Coronary artery (tissue), 2 donors: ENCODE measurements at regions not wholly inside any gene's neighbourhood (a gene's known extent, or its start where the extent isn't known, plus 50 kb on each side); places are given as distances from the start of the nearest gene placed in this dataset.

ENCODE experiments used
- DNase-seq: peaks from one replicate; pipeline ENCODE4 v3.0.0-alpha.2; 2017; ENCODE audit warnings: low spot score
- H3K27ac ChIP-seq, 2 donors: fragments of 200-600 bp; sonication (generic); one replicate each; pipeline ENCODE4 v1.5.1; 2016 to 2019
- H3K4me3 ChIP-seq: fragments of 200-600 bp; sonication (generic); 2 replicates; pipeline ENCODE4 v1.5.1; 2016; ENCODE audit warnings: mild to moderate bottlenecking, moderate library complexity
- TF ChIP-seq, protein P1 (sequence below): fragments of 200-600 bp; sonication (generic); IDR thresholded peaks from one replicate; pipeline ENCODE4 v1.5.1; 2019; ENCODE audit warnings: antibody characterized with exemption

DNA sequence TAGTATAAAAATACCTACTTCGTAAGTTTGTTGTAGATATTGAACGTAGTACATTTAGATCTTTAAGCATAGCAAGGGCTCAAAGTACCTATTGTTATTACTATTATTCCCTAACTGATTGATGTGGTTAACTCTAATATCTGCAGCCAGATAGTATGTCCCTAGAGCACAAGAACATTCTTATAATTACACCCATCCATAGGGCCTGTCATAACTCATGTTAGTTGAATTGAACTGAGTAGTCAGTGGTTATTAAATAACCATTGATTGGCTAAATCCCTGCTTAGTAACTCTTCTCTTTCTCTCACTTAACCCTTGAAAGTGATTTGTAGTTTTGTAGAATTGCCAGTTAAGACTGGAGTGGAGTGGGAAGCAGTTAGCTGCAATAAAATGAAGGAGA, 207.5 kb upstream of the HS3ST5 start:
- Histone ChIP-seq H3K27ac (no peak overlapping the region), H3K4me3 (no peak overlapping the region)
- no peak for DNase-seq
- TF ChIP-seq, protein P1, sequence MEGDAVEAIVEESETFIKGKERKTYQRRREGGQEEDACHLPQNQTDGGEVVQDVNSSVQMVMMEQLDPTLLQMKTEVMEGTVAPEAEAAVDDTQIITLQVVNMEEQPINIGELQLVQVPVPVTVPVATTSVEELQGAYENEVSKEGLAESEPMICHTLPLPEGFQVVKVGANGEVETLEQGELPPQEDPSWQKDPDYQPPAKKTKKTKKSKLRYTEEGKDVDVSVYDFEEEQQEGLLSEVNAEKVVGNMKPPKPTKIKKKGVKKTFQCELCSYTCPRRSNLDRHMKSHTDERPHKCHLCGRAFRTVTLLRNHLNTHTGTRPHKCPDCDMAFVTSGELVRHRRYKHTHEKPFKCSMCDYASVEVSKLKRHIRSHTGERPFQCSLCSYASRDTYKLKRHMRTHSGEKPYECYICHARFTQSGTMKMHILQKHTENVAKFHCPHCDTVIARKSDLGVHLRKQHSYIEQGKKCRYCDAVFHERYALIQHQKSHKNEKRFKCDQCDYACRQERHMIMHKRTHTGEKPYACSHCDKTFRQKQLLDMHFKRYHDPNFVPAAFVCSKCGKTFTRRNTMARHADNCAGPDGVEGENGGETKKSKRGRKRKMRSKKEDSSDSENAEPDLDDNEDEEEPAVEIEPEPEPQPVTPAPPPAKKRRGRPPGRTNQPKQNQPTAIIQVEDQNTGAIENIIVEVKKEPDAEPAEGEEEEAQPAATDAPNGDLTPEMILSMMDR, result no peak

DNA sequence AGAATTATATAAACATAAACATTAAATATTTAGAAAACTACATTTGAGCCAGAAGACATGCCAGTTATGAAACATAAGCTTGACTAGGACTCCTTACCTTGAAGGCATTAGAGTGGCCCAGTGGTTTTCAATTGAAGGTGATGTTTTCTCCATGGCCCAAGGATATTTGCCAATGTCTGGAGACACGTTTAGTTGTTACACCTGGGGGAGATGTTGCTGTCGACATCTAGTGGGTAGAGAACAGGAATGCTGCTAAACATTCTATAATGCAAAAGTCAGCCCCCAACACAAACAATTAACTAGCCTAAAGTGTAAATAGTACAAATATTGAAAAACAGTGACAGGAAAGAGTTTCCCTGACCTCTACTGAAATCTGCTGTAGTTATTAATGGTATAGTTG, 200.9 kb upstream of the HS3ST5 start:
- Histone ChIP-seq H3K27ac (no peak overlapping the region), H3K4me3 (no peak overlapping the region)
- no peak for DNase-seq
- TF ChIP-seq, protein P1, result no peak

DNA sequence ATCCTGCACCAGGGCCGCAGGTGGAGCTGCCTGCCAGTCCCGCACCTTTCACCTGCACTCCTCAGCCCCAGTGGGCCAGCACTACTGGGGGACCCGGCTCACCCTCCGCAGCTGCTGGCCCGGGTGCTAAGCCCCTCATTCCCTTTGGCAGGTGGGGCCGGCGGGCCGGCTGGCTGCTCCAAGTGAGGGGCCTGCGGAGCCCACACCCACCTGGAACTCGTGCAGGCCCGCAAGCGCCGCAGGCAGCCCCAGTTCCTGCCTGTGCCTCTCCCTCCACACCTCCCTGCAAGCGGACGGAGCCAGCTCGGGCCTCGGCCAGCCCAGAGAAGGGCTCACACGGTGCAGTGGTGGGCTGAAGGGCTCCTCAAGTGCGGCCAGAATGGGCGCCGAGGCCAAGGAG, 199.0 kb upstream of the HS3ST5 start:
- Histone ChIP-seq H3K27ac (no peak overlapping the region), H3K4me3 (no peak overlapping the region)
- TF ChIP-seq, protein P1, result no peak
- no peak for DNase-seq

DNA sequence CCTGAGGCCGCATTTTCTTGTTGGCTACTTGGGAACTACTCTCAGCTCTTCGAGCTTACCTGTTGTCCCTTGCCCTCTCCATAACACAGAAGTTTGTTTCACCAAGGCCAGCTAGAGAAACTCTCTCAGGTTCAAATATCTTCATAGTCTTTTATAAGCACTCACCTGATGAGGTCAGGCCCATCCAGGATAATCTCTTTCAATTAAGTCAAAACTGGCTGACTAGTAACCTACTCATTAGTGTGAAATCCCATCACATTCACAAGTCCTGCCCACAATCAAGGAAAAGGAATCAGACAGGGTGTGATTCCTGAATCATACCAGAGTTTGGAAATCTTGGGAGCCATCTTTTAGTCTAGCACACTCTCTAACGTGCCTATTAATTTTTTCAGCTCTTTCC, 195.2 kb upstream of the HS3ST5 start:
- Histone ChIP-seq H3K27ac (no peak overlapping the region), H3K4me3 (no peak overlapping the region)
- no peak for DNase-seq
- TF ChIP-seq, protein P1, result no peak

DNA sequence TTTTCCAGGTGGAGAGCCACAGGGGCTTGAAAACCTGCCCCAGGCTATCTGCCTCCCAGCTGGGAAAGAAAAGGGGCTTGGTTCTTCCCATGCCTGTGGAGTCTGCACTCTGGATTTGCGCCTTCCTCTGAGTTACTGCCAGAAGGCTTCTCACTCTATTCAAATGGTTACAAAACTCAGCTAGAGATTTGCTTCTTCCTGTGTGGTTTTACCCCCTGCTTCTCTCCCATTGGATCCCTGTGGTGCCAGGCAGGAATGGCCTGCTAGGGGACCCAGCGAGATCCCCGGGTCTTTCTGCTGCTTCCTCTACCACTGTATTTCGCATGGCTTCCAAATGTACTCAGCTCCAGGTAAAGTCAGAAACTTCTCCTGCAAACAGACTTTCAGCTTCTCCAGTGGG, 192.0 kb upstream of the HS3ST5 start:
- H3K4me3 ChIP-seq, result no peak overlapping the region
- DNase-seq, result no peak
- TF ChIP-seq, protein P1, result no peak
- no peak overlapping the region for H3K27ac ChIP-seq

DNA sequence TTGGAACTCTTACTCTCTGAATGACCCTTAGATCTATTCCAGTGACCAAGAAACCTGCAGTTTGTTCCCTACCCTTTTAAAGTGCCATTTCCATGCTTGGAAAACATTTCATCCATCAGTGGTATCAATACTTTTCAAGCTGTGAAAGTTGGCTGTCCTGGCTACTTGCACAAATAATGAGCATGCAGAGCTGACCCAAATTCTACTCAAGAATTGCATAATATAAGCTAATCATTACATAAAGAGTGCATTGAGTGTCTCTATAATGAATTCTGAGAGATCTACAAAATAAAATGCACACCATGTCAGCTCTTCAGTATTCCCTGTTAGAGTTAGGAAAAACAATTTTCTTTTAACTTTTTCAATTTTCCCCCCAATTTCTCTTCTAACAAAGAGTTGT, 181.3 kb upstream of the HS3ST5 start:
- no peak overlapping the region for H3K27ac ChIP-seq
- no peak for DNase-seq
- H3K4me3 ChIP-seq, result no peak overlapping the region
- TF ChIP-seq, protein P1, result no peak

DNA sequence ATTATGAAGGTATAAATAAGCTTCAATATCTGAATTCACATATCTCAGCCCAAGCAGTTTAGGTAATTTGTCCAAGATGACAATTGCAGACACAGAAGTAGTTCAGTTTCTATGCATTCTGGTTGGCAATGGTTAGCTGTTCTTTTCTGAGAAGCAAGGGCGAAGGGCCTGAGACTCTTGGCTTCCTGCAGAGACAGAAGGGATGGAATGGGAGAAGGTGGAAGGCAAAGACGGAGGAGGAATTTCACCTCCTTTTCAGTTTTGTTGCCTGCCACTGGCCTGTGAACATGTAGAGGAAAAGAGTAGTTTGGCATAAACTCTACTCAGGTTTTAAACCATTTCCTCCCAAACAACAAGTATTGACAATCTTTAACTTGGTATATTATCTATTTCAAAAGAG, 180.7 kb upstream of the HS3ST5 start:
- Histone ChIP-seq H3K27ac (no peak overlapping the region), H3K4me3 (no peak overlapping the region)
- TF ChIP-seq, protein P1, result no peak
- no peak for DNase-seq
